GM12892 (cell line): ENCODE measurements at regions not wholly inside any gene's neighbourhood (a gene's known extent, or its start where the extent isn't known, plus 50 kb on each side); places are given as distances from the start of the nearest gene placed in this dataset.

ENCODE experiments used
- POLR2A ChIP-seq: IDR thresholded peaks from 2 replicates; pipeline ENCODE4 v1.6.1; 2011; ENCODE audit warnings: low read depth, low read length, control low read depth
- POLR2AphosphoS5 ChIP-seq: IDR thresholded peaks from 2 replicates; pipeline ENCODE4 v1.6.1; 2011; ENCODE audit warnings: low read depth, low read length, control low read depth

DNA sequence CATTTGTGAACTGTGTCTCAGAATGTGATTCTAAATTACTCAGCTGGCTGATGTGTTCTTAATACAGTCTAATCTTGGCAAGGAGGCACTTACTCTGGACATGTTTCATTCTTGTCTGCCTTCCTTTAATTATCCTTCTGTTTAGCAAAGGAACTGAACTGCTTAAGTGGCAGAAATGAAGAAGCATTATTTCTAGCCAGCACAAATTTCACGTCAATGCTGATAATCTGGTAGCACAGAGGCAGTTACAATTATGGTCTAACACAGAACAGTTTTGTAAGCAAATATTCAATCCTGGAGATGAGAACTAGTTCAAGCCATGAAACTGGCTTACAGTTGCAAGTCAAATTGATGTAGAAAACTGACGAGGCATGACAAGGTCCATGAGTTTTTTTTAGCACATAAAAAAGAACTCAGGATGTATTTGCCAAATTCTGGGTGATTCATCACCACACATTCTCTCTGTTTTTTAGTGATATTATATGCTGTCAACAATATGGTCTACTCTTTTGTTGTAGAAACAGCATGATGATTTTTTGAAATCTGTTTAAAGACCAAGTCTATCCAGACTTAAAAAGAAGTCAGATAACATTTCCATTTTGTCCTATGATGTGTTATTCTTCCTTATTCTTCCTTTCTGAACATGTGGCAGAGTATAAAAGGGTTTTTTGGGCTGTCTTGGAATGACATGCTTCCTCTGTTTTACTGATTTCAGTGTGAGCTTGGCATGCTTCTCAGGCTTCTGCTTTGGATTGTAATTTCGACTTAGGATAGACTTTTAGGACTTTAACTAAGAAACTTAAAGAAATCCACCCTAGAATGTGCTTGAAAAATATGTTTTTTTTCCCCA is 154.8 kb downstream of the DNAJB9 start:
- TF ChIP-seq POLR2A (no peak), POLR2AphosphoS5 (no peak)
